Endodermal cell (in vitro differentiated cells): ENCODE measurements at regions not wholly inside any gene's neighbourhood (a gene's known extent, or its start where the extent isn't known, plus 50 kb on each side); places are given as distances from the start of the nearest gene placed in this dataset.
A peak's percentile ranks its signal among the peaks of the same experiment; 100 is the strongest.

Experiments
- DNase-seq: peaks from one replicate; pipeline ENCODE4 v3.0.0-alpha.2; 2017
- H3K27ac ChIP-seq: 2 replicates; pipeline ENCODE4 v1.5.1; 2013; ENCODE audit warnings: mild to moderate bottlenecking, low read depth, low read length, moderate library complexity
- H3K27me3 ChIP-seq: 2 replicates; pipeline ENCODE4 v1.6.1; 2013; ENCODE audit warnings: mild to moderate bottlenecking, low read length, moderate library complexity; ENCODE audit not compliant: insufficient read depth, control insufficient read depth, poor library complexity, severe bottlenecking
- H3K36me3 ChIP-seq: 2 replicates; pipeline ENCODE4 v1.7.0; 2013; ENCODE audit warnings: mild to moderate bottlenecking, low read length, moderate library complexity; ENCODE audit not compliant: control insufficient read depth, insufficient read depth
- H3K4me1 ChIP-seq: one replicate; pipeline ENCODE4 v1.7.0; 2013; ENCODE audit warnings: low read length; ENCODE audit not compliant: control insufficient read depth, insufficient read depth
- H3K4me3 ChIP-seq: 2 replicates; pipeline ENCODE4 v1.5.1; 2013; ENCODE audit warnings: mild to moderate bottlenecking, low read length, moderate library complexity
- H3K9ac ChIP-seq: 2 replicates; pipeline ENCODE4 v1.6.1; 2013; ENCODE audit warnings: mild to moderate bottlenecking, low read length, moderate library complexity; ENCODE audit not compliant: poor library complexity, severe bottlenecking; ENCODE audit errors: extremely low read depth
- H3K9me3 ChIP-seq: 2 replicates; pipeline ENCODE4 v1.6.1; 2013; ENCODE audit warnings: mild to moderate bottlenecking, low read length, moderate library complexity; ENCODE audit not compliant: control insufficient read depth
- H3K27ac Mint-ChIP-seq: 2 replicates; pipeline ENCODE4 v1.8.0; 2020; ENCODE audit warnings: mixed read lengths
- H3K27me3 Mint-ChIP-seq: 2 replicates; pipeline ENCODE4 v1.8.0; 2021; ENCODE audit warnings: mild to moderate bottlenecking, mixed read lengths; ENCODE audit not compliant: insufficient read depth
- H3K36me3 Mint-ChIP-seq: 2 replicates; pipeline ENCODE4 v1.8.0; 2020; ENCODE audit warnings: low read depth, mixed read lengths
- H3K4me1 Mint-ChIP-seq: 2 replicates; pipeline ENCODE4 v1.8.0; 2020; ENCODE audit warnings: mixed read lengths
- H3K4me3 Mint-ChIP-seq: 2 replicates; pipeline ENCODE4 v1.8.0; 2020; ENCODE audit warnings: mild to moderate bottlenecking, moderate library complexity, mixed read lengths
- H3K9me3 Mint-ChIP-seq: 2 replicates; pipeline ENCODE4 v1.8.0; 2020; ENCODE audit warnings: mild to moderate bottlenecking, mixed read lengths
- CTCF ChIP-seq: fragments of 200-600 bp; sonication (generic); conservative IDR thresholded peaks from 2 replicates; pipeline ENCODE4 v1.5.0; 2021; ENCODE audit warnings: antibody characterized with exemption, mild to moderate bottlenecking
- WGBS, 2 experiments: methylation state at CpG; one replicate each; pipeline versions ENCODE4 v1.1.5 to v1.1.7; 2013; ENCODE audit warnings: missing lambda C conversion rate in 2 of 2, mixed read lengths in 1 of 2; ENCODE audit not compliant: insufficient coverage in 1 of 2, insufficient read length in 1 of 2; 5-methylcytosine and 5-hydroxymethylcytosine counted together

- Mint-ChIP-seq H3K4me3 (no peak overlapping the region), H3K36me3 (peaks cover 8% of the 10 kb centered on the region), H3K4me1 (peaks cover 17% of the 10 kb centered on the region), H3K27me3 (no peaks in the 10 kb centered on the region), H3K27ac (no peak overlapping the region), H3K9me3 (no peaks in the 10 kb centered on the region)
- Histone ChIP-seq H3K9me3 (no peaks in the 10 kb centered on the region), H3K36me3 (no peaks in the 10 kb centered on the region), H3K27ac (no peak overlapping the region), H3K27me3 (no peaks in the 10 kb centered on the region), H3K4me3 (no peak overlapping the region), H3K4me1 (no peaks in the 10 kb centered on the region), H3K9ac (no peak overlapping the region)
- DNase-seq = peak; percentile 35
- no peak for TF ChIP-seq CTCF
- WGBS, 2 experiments = 83 to 92% methylated on average over 8 to 9 of the region's 9 CpGs
Measured at GRCh38 chr4:119977076-119977940, 89.3 kb downstream of the MAD2L1 start.

GRCh38 chr4:119971431-119972084, 95.1 kb downstream of the MAD2L1 start:
- no peak for DNase-seq
- no peaks in the 10 kb centered on the region for H3K27me3 Mint-ChIP-seq
- no peak overlapping the region for H3K27ac Mint-ChIP-seq
- H3K36me3 Mint-ChIP-seq = peaks cover 6% of the 10 kb centered on the region
- no peaks in the 10 kb centered on the region for H3K9me3 ChIP-seq
- no peak overlapping the region for H3K4me3 ChIP-seq
- no peaks in the 10 kb centered on the region for H3K9me3 Mint-ChIP-seq
- no peak overlapping the region for H3K9ac ChIP-seq
- no peak overlapping the region for H3K4me3 Mint-ChIP-seq
- no peaks in the 10 kb centered on the region for H3K27me3 ChIP-seq
- no peak for TF ChIP-seq CTCF
- WGBS, 2 experiments = 83 to 94% methylated on average over 1 of the region's 1 CpG
- H3K27ac ChIP-seq = no peak overlapping the region
- no peaks in the 10 kb centered on the region for H3K36me3 ChIP-seq
- H3K4me1 ChIP-seq = no peaks in the 10 kb centered on the region
- H3K4me1 Mint-ChIP-seq = no peaks in the 10 kb centered on the region

- Mint-ChIP-seq H3K4me3 (no peak overlapping the region), H3K4me1 (peaks cover 14% of the 10 kb centered on the region), H3K36me3 (no peaks in the 10 kb centered on the region), H3K27me3 (no peaks in the 10 kb centered on the region), H3K9me3 (no peaks in the 10 kb centered on the region), H3K27ac (no peak overlapping the region)
- DNase-seq = no peak
- Histone ChIP-seq H3K9me3 (no peaks in the 10 kb centered on the region), H3K36me3 (no peaks in the 10 kb centered on the region), H3K4me3 (no peak overlapping the region), H3K4me1 (no peaks in the 10 kb centered on the region), H3K27me3 (no peaks in the 10 kb centered on the region), H3K27ac (no peak overlapping the region), H3K9ac (no peak overlapping the region)
- TF ChIP-seq CTCF = no peak
Measured at GRCh38 chr4:119962631-119963030, 104.0 kb downstream of the MAD2L1 start.
